Lower lobe of right lung (tissue), 2 donors: ENCODE measurements at regions not wholly inside any gene's neighbourhood (a gene's known extent, or its start where the extent isn't known, plus 50 kb on each side); places are given as distances from the start of the nearest gene placed in this dataset.

Experiments
- ATAC-seq, 2 donors: fragments of 200-7000 bp; cut with Tn5 transposase; one replicate each; pipeline ENCODE4 v1.9.1; 2020 to 2022; ENCODE audit warnings: mild to moderate bottlenecking in 2 of 2, moderate library complexity in 2 of 2
- DNase-seq: peaks from one replicate; pipeline ENCODE4 v3.0.0-alpha.2; 2020
- H3K27ac ChIP-seq: fragments of 200-600 bp; one replicate; pipeline ENCODE4 v1.8.0; 2022
- H3K27me3 ChIP-seq: fragments of 200-600 bp; one replicate; pipeline ENCODE4 v1.8.0; 2022; ENCODE audit warnings: low read depth
- H3K36me3 ChIP-seq: fragments of 200-600 bp; one replicate; pipeline ENCODE4 v1.8.0; 2022; ENCODE audit warnings: mild to moderate bottlenecking
- H3K4me1 ChIP-seq: fragments of 200-600 bp; one replicate; pipeline ENCODE4 v1.8.0; 2022
- H3K4me3 ChIP-seq: fragments of 200-600 bp; one replicate; pipeline ENCODE4 v1.8.0; 2022; ENCODE audit warnings: mild to moderate bottlenecking
- H3K9me3 ChIP-seq: fragments of 200-600 bp; one replicate; pipeline ENCODE4 v1.8.0; 2022
- intact Hi-C: fragments of 100-400 bp; cut with DNase I; formaldehyde crosslinking; loops from one replicate; pipeline ENCODE4 v1.11.0; 2022
- TF ChIP-seq, protein P1 (sequence below): fragments of 200-600 bp; IDR thresholded peaks from one replicate; pipeline ENCODE4 v1.8.0; 2022; ENCODE audit warnings: antibody characterized with exemption, mild to moderate bottlenecking
- donor health status: DM: no; HTN: yes; CAD: no; lungs with severe emphysema.

DNA sequence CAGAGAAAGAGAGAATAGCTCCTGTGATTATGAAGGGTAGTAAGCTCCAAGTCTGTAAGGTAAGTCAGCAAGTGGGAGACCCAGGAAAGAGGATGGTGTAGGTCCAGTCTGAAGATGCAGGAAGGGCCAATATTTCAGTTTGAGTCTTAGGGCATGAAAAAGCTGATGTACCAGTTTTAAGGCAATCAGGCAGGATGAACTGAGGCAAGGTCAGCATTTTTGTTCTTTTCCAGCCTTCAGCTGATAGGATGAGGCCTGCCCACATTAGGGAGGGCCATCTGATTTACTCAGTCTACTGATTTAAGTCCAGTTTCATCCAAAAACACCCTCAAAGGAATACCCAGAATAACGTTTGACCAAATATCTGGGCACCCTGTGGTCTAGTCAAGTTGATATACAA is 347.3 kb downstream of the CMPK2 start:
- no peak overlapping the region for H3K27ac ChIP-seq
- ATAC-seq (no peak), DNase-seq (no peak)
- no peaks in the 10 kb centered on the region for H3K36me3 ChIP-seq
- H3K27me3 ChIP-seq: no peaks in the 10 kb centered on the region
- no peak overlapping the region for H3K4me3 ChIP-seq
- no peaks in the 10 kb centered on the region for H3K4me1 ChIP-seq
- no peaks in the 10 kb centered on the region for H3K9me3 ChIP-seq
- TF ChIP-seq, protein P1, sequence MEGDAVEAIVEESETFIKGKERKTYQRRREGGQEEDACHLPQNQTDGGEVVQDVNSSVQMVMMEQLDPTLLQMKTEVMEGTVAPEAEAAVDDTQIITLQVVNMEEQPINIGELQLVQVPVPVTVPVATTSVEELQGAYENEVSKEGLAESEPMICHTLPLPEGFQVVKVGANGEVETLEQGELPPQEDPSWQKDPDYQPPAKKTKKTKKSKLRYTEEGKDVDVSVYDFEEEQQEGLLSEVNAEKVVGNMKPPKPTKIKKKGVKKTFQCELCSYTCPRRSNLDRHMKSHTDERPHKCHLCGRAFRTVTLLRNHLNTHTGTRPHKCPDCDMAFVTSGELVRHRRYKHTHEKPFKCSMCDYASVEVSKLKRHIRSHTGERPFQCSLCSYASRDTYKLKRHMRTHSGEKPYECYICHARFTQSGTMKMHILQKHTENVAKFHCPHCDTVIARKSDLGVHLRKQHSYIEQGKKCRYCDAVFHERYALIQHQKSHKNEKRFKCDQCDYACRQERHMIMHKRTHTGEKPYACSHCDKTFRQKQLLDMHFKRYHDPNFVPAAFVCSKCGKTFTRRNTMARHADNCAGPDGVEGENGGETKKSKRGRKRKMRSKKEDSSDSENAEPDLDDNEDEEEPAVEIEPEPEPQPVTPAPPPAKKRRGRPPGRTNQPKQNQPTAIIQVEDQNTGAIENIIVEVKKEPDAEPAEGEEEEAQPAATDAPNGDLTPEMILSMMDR: no peak
- intact Hi-C loops: no loop called here

DNA sequence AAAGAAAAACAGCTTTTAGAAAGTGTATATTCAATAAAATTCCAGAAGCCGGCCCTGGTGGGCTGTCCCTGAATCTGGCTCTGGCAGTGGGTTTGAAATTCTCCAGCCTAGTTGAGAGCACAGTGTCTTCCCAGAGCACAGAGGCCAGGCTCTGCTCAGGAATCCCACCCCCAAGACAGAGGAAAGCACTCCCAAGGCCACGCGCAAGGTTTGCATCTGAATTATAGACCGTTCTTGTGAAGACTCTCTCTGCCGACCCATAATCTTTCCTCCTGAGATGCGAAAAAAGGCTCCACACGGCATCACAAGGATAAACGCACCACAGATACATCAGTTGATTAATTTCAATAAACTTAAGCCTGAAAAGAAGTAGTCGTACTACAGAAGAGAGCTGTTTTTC is 342.2 kb downstream of the CMPK2 start:
- no peak overlapping the region for H3K4me3 ChIP-seq
- TF ChIP-seq, protein P1: no peak
- H3K4me1 ChIP-seq: no peaks in the 10 kb centered on the region

DNA sequence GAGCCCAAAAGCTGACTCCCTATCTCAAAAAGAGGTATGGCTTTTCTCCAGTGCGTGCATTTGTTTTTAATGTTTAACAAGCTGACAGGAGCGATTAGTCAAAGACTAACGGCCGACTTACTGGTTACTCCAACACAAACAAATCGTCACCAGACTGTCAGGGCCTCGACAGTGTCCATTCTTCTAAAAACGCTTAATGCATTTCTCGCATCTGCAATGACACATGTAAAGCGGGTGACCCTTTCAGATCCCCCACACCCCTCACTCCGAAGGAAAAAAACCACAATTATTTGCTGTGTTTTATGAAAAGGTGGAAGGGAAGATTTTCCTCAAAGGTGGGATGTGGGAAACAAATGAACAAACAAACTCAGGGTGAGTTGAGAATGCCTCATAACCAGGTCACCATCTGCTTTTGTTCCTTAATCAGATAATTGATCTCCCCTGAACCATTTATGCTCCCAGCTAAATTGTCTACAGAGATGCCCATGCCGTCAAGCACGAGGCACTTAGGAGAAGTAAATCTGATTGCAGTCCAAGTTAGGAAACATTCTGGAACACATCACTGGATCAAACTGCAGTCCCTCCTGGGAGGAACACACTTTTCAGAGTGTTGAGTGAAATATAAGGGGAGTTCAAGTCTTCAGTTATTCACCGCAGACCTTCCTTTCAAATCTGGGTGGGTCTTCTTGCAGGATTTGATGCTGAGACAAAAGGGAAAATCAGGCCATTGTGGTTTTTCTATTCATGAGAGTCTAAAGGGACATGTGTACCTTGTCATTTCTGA is 340.8 kb downstream of the CMPK2 start:
- TF ChIP-seq, protein P1: no peak
- DNase-seq: no peak

More for the DNA sequence above, 342.2 kb downstream of the CMPK2 start:
- ATAC-seq (no peak), DNase-seq (no peak)
- no peaks in the 10 kb centered on the region for H3K36me3 ChIP-seq
- H3K27me3 ChIP-seq: no peaks in the 10 kb centered on the region
- H3K27ac ChIP-seq: no peak overlapping the region
- intact Hi-C loops: no loop called here
- no peaks in the 10 kb centered on the region for H3K9me3 ChIP-seq

DNA sequence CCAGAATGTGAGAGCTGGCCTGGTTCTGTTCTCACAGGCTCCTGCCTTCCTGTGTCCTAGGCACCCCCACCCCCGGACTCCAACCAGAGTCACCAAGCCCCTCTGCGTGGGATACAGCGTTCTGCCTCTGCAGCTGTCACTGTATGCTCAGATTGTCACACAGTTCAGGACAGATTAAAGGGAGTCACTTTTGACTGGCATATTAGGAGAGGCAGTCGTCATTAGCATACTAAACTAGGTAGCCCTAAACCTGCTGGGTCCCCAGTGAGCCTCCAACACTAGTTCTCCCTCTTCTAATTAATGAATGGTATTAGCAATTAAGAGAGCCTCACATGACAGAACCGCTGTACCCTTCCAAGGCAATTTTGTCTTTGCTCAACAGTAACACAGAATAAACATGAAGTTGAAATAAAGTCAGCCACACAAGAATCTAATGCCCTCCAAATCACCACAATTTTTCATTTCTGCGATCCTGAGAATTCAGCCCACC is 340.2 kb downstream of the CMPK2 start:
- Histone ChIP-seq H3K4me3 (no peak overlapping the region), H3K36me3 (no peaks in the 10 kb centered on the region), H3K4me1 (no peaks in the 10 kb centered on the region), H3K27me3 (no peaks in the 10 kb centered on the region), H3K9me3 (no peaks in the 10 kb centered on the region), H3K27ac (no peak overlapping the region)
- no peak for ATAC-seq
- intact Hi-C loops: no loop called here
- no peak for DNase-seq
- TF ChIP-seq, protein P1: no peak

More for the DNA sequence above, 340.8 kb downstream of the CMPK2 start:
- intact Hi-C loops: no loop called here
- Histone ChIP-seq H3K4me3 (no peak overlapping the region), H3K4me1 (no peaks in the 10 kb centered on the region), H3K36me3 (no peaks in the 10 kb centered on the region), H3K27me3 (no peaks in the 10 kb centered on the region), H3K27ac (no peak overlapping the region), H3K9me3 (no peaks in the 10 kb centered on the region)
- ATAC-seq: no peak

DNA sequence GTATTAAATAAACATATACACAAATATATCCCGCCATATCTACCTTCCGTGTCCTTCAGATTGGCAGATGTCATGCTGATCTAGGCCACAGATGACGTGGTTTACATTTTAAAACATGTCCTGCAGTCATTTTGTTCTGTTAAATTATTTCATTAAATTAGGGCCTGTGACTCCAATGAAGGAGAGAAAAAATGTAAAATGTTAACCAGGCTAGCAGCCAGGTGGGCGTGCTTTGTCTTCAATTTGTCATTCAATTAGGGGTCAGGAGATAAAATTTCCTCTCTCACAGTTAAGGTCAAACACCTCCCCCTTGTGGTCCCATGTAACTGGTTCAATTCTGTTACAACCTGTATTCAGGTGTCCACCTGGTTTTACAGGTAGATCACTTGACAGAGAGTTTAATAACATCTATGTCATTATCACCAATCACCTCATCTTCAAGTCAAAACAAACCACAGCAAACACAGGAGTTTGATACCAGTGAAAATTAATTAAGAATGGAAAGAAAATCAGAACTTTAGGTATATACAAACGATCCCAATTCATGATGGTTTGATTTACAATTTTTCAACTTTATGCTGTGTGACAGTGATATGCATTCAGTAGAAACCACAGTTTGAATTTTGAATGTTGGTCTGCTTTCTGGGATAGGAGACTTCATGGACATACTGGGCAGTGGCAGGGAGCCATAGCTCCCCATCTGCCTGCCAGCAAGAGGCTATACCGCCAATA is 339.4 kb downstream of the CMPK2 start:
- no peaks in the 10 kb centered on the region for H3K27me3 ChIP-seq
- H3K9me3 ChIP-seq: no peaks in the 10 kb centered on the region
- H3K36me3 ChIP-seq: no peaks in the 10 kb centered on the region
- no peaks in the 10 kb centered on the region for H3K4me1 ChIP-seq
- intact Hi-C loops: no loop called here
- H3K4me3 ChIP-seq: no peak overlapping the region
- TF ChIP-seq, protein P1: no peak
- no peak overlapping the region for H3K27ac ChIP-seq
- DNase-seq: no peak
- no peak for ATAC-seq
